ENCODE measurements at regions not wholly inside any gene's neighbourhood (a gene's known extent, or its start where the extent isn't known, plus 50 kb on each side); places are given as distances from the start of the nearest gene placed in this dataset.

DNA sequence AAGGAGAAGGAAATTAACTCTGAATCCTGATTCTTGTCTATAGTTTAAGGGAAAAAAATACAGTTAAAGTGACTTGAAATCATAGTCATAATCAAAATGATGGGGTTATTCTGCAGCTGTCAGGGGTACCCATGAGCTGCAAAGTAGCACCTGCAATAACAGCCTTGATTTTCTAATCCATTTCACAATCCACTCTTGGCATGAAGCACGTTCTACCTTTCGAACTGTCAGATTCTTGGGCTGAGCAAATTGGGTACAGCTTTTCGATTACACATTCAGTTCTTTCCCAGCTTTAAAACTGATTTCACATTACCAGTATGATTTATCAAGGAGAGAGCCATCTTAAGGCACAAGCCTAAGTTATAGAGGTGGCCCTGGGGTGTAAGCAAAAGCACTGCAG is 118.5 kb upstream of the DTNBP1 start (continued):
- TF ChIP-seq, protein P1, sequence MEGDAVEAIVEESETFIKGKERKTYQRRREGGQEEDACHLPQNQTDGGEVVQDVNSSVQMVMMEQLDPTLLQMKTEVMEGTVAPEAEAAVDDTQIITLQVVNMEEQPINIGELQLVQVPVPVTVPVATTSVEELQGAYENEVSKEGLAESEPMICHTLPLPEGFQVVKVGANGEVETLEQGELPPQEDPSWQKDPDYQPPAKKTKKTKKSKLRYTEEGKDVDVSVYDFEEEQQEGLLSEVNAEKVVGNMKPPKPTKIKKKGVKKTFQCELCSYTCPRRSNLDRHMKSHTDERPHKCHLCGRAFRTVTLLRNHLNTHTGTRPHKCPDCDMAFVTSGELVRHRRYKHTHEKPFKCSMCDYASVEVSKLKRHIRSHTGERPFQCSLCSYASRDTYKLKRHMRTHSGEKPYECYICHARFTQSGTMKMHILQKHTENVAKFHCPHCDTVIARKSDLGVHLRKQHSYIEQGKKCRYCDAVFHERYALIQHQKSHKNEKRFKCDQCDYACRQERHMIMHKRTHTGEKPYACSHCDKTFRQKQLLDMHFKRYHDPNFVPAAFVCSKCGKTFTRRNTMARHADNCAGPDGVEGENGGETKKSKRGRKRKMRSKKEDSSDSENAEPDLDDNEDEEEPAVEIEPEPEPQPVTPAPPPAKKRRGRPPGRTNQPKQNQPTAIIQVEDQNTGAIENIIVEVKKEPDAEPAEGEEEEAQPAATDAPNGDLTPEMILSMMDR (IDR thresholded peaks at IDR 0.05): no peak
- no peak for TF ChIP-seq RFX5 (IDR thresholded peaks at IDR 0.05; ENCODE audit: low read length)

DNA sequence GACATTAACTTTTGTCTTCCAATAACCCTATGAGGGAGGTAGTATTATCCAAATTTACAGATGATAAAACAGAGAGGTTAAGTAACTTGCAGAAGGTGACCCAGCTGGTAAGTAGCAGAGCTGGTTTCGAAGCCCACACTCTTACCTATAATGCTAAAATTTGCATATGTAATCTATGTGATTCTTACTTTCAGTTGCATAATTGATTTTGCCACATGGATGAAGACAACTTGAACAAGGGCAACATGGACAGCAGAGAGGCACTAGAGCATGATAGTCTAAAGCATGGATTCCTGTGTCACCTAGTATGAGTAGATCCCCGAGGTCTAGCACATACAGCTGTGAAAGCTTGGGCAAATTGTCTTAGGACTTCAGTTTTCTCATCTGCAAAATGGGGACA is 117.6 kb upstream of the DTNBP1 start:
- Histone ChIP-seq H3K9me2 (no peaks in the 10 kb centered on the region), H2AFZ (ENCODE audit: low read depth) (no peak overlapping the region), H3K4me2 (no peak overlapping the region), H3F3A (replicated peaks; ENCODE audit: insufficient read depth) (no peaks in the 10 kb centered on the region), H3K4me1 (ENCODE audit: control insufficient read depth in 1 of 2, insufficient read depth in 2 of 2, low read depth in 1 of 2, low read length in 1 of 2) (peaks cover 0 to 6% of the 10 kb centered on the region in 2 experiments; a peak in 2 of 4 replicates), H3K36me3 (replicated peaks in 1 of 2; ENCODE audit: control insufficient read depth in 1 of 2, insufficient read depth in 2 of 2, low read length in 1 of 2) (no peaks in the 10 kb centered on the region), H3K27me3 (ENCODE audit: insufficient read depth) (no peaks in the 10 kb centered on the region), H3K4me3 (ENCODE audit: low read depth in 2 of 2, low read length in 1 of 2) (no peak overlapping the region), H3K79me2 (ENCODE audit: insufficient read depth) (no peaks in the 10 kb centered on the region), H3K9ac (no peak overlapping the region), H3K9me3 (no peaks in the 10 kb centered on the region), H4K20me1 (ENCODE audit: insufficient read depth) (no peaks in the 10 kb centered on the region), H3K27ac (ENCODE audit: low read depth in 2 of 2, low read length in 1 of 2) (no peak overlapping the region)
- 24% methylated on average over 2 of the region's 2 CpGs for WGBS (ENCODE audit: low lambda C conversion rate)
- POLR2A ChIA-PET: interaction anchor here (0.6 to 1.1 kb wide), 2 partner anchors 348 to 649 kb away, joined by 3 to 5 read pairs; partner anchors contain the start of gene MYLIP
- no peak for TF ChIP-seq GABPA (IDR thresholded peaks at IDR 0.05; ENCODE audit: low read depth)
- TF ChIP-seq, protein P2, sequence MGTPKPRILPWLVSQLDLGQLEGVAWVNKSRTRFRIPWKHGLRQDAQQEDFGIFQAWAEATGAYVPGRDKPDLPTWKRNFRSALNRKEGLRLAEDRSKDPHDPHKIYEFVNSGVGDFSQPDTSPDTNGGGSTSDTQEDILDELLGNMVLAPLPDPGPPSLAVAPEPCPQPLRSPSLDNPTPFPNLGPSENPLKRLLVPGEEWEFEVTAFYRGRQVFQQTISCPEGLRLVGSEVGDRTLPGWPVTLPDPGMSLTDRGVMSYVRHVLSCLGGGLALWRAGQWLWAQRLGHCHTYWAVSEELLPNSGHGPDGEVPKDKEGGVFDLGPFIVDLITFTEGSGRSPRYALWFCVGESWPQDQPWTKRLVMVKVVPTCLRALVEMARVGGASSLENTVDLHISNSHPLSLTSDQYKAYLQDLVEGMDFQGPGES (IDR thresholded peaks at IDR 0.05; ENCODE audit: low read depth, low read length): no peak
- no peak for TF ChIP-seq EP300 (IDR thresholded peaks at IDR 0.05; ENCODE audit: borderline replicate concordance in 1 of 2, low read depth in 1 of 2, low read length in 1 of 2)
- no peak for TF ChIP-seq NFIC (IDR thresholded peaks at IDR 0.05; ENCODE audit: borderline replicate concordance)
- no peak for TF ChIP-seq RCOR1 (IDR thresholded peaks at IDR 0.05; ENCODE audit: low read length)
- no peak for DNase-seq
- CTCF ChIA-PET: interaction anchor here (0.9 to 1.4 kb wide), 2 partner anchors 18 to 27 kb away, joined by 3 read pairs; no protein-coding TSS in a partner anchor

DNA sequence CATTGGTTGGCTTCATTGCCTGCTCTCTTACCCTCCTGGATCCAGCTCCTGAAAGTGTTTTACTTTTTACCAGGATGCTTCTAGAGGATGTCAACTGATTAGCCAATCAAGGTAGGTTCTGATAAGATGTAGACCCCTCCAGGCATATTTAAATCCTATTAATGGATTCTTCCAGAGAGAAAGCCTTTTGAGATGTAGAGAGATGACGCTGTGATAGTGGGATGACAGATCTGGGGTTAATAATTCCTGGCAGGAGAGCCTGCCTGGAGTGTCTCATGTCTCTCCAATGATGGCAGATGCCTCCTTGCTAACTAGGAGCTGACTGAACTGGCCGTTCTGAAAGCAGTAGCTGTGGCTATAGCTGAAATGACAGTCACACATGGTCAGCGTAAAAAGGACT is 116.9 kb upstream of the DTNBP1 start:
- no peaks in the 10 kb centered on the region for H3K27me3 ChIP-seq (ENCODE audit: insufficient read depth)
- WGBS (ENCODE audit: low lambda C conversion rate): 8% methylated on average over 3 of the region's 3 CpGs

More for the DNA sequence above, 116.9 kb upstream of the DTNBP1 start:
- H3K9ac ChIP-seq: no peak overlapping the region
- no peak overlapping the region for H2AFZ ChIP-seq (ENCODE audit: low read depth)
- no peaks in the 10 kb centered on the region for H3K9me2 ChIP-seq
- H3K27ac ChIP-seq (ENCODE audit: low read depth in 2 of 2, low read length in 1 of 2): peak overlapping the region in 1 of 2 experiments; percentile 58; a peak in 2 of 4 replicates
- no peaks in the 10 kb centered on the region for H3K79me2 ChIP-seq (ENCODE audit: insufficient read depth)
- peak; percentile 66 for DNase-seq
- TF ChIP-seq EZH2phosphoT487 (IDR thresholded peaks at IDR 0.05; ENCODE audit: borderline replicate concordance, low read depth) (no peak), RAD21 (IDR thresholded peaks at IDR 0.05; ENCODE audit: low read length) (peak; percentile 13; the same call in 1 of the 2 replicates), GABPA (IDR thresholded peaks at IDR 0.05; ENCODE audit: low read depth) (no peak), TCF12 (IDR thresholded peaks at IDR 0.05) (peak; percentile 33), EP300 (IDR thresholded peaks at IDR 0.05; ENCODE audit: borderline replicate concordance in 1 of 2, low read depth in 1 of 2, low read length in 1 of 2) (peak in 1 of 2 experiments; percentile 85; a peak in 2 of 4 replicates), CHD2 (IDR thresholded peaks at IDR 0.05; ENCODE audit: low read length, partially characterized antibody) (peak; percentile 83), FOSL2 (IDR thresholded peaks at IDR 0.05; ENCODE audit: borderline replicate concordance, low read depth) (no peak), RCOR1 (IDR thresholded peaks at IDR 0.05; ENCODE audit: low read length) (peak; percentile 99), GATA2 (CRISPR knock-in tag; IDR thresholded peaks at IDR 0.05) (peak; percentile 82)
- TF ChIP-seq, protein P3, sequence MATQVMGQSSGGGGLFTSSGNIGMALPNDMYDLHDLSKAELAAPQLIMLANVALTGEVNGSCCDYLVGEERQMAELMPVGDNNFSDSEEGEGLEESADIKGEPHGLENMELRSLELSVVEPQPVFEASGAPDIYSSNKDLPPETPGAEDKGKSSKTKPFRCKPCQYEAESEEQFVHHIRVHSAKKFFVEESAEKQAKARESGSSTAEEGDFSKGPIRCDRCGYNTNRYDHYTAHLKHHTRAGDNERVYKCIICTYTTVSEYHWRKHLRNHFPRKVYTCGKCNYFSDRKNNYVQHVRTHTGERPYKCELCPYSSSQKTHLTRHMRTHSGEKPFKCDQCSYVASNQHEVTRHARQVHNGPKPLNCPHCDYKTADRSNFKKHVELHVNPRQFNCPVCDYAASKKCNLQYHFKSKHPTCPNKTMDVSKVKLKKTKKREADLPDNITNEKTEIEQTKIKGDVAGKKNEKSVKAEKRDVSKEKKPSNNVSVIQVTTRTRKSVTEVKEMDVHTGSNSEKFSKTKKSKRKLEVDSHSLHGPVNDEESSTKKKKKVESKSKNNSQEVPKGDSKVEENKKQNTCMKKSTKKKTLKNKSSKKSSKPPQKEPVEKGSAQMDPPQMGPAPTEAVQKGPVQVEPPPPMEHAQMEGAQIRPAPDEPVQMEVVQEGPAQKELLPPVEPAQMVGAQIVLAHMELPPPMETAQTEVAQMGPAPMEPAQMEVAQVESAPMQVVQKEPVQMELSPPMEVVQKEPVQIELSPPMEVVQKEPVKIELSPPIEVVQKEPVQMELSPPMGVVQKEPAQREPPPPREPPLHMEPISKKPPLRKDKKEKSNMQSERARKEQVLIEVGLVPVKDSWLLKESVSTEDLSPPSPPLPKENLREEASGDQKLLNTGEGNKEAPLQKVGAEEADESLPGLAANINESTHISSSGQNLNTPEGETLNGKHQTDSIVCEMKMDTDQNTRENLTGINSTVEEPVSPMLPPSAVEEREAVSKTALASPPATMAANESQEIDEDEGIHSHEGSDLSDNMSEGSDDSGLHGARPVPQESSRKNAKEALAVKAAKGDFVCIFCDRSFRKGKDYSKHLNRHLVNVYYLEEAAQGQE (IDR thresholded peaks at IDR 0.05; ENCODE audit: low read depth, low read length): no peak
- TF ChIP-seq, protein P4, sequence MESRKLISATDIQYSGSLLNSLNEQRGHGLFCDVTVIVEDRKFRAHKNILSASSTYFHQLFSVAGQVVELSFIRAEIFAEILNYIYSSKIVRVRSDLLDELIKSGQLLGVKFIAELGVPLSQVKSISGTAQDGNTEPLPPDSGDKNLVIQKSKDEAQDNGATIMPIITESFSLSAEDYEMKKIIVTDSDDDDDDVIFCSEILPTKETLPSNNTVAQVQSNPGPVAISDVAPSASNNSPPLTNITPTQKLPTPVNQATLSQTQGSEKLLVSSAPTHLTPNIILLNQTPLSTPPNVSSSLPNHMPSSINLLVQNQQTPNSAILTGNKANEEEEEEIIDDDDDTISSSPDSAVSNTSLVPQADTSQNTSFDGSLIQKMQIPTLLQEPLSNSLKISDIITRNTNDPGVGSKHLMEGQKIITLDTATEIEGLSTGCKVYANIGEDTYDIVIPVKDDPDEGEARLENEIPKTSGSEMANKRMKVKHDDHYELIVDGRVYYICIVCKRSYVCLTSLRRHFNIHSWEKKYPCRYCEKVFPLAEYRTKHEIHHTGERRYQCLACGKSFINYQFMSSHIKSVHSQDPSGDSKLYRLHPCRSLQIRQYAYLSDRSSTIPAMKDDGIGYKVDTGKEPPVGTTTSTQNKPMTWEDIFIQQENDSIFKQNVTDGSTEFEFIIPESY (IDR thresholded peaks at IDR 0.05; ENCODE audit: borderline replicate concordance, low read depth): no peak
- H3K4me2 ChIP-seq: no peak overlapping the region
- peaks cover 0 to 6% of the 10 kb centered on the region in 2 experiments; a peak in 2 of 4 replicates for H3K4me1 ChIP-seq (ENCODE audit: control insufficient read depth in 1 of 2, insufficient read depth in 2 of 2, low read depth in 1 of 2, low read length in 1 of 2)
- H3K4me3 ChIP-seq (ENCODE audit: low read depth in 2 of 2, low read length in 1 of 2): no peak overlapping the region
- CTCF ChIA-PET: interaction anchor here (1.3 kb wide), 1 partner anchor 88 kb away, joined by 3 read pairs; no protein-coding TSS in a partner anchor
- POLR2A ChIA-PET: interaction anchor here (0.6 to 1.1 kb wide), 3 partner anchors 16 to 648 kb away, joined by 3 to 7 read pairs (median 5); partner anchors contain the start of gene MYLIP
- H3F3A ChIP-seq (replicated peaks; ENCODE audit: insufficient read depth): no peaks in the 10 kb centered on the region
- H3K36me3 ChIP-seq (replicated peaks in 1 of 2; ENCODE audit: control insufficient read depth in 1 of 2, insufficient read depth in 2 of 2, low read length in 1 of 2): no peaks in the 10 kb centered on the region
- no peaks in the 10 kb centered on the region for H3K9me3 ChIP-seq
- H4K20me1 ChIP-seq (ENCODE audit: insufficient read depth): no peaks in the 10 kb centered on the region
